ENCODE measurements at regions not wholly inside any gene's neighbourhood (a gene's known extent, or its start where the extent isn't known, plus 50 kb on each side); places are given as distances from the start of the nearest gene placed in this dataset.

DNA sequence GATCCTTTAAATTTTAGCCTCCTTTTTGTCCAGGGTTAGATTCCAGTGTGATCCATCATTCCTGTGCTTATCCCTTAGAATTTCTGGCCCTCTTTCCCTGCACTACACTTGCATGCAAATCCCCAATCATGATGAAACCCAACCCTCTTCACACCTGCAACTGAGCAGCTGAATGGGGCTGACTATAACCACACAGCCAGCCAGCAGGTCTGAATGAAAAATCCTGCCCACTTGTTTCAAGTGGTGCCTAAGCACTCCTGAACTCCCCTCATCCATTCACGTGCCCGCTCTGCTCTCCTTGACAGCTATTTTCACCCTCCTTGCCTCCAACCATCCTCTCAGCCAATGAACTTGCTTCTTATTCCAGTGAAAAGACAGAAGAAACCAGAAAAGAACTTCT is 80.5 kb upstream of the AFF3 start:
- TF ChIP-seq ZFX (IDR thresholded peaks at IDR 0.05) (no peak), CTCF (conservative IDR thresholded peaks at IDR 0.05) (no peak)

GRCh38 chr2:100218552-100218951 is 76.2 kb upstream of the AFF3 start:
- TF ChIP-seq CTCF (conservative IDR thresholded peaks at IDR 0.05) (no peak), ZFX (IDR thresholded peaks at IDR 0.05) (no peak)
- H3K27ac ChIP-seq: no peak overlapping the region

More for the DNA sequence above, 80.5 kb upstream of the AFF3 start:
- no peak overlapping the region for H3K27ac ChIP-seq

- TF ChIP-seq CTCF (conservative IDR thresholded peaks at IDR 0.05): no peak
- TF ChIP-seq ZFX (IDR thresholded peaks at IDR 0.05): no peak
- no peak overlapping the region for H3K27ac ChIP-seq
These were observed 74.9 kb upstream of the AFF3 start for GRCh38 chr2:100217323-100217722.

GRCh38 chr2:100216015-100216414 is 73.6 kb upstream of the AFF3 start:
- TF ChIP-seq CTCF (conservative IDR thresholded peaks at IDR 0.05): no peak
- no peak for TF ChIP-seq ZFX (IDR thresholded peaks at IDR 0.05)
- no peak overlapping the region for H3K27ac ChIP-seq

- TF ChIP-seq ZFX (IDR thresholded peaks at IDR 0.05) (no peak), CTCF (conservative IDR thresholded peaks at IDR 0.05) (no peak)
- no peak overlapping the region for H3K27ac ChIP-seq
These were observed 73.0 kb upstream of the AFF3 start for GRCh38 chr2:100215371-100215770.

- TF ChIP-seq CTCF (conservative IDR thresholded peaks at IDR 0.05) (no peak), ZFX (IDR thresholded peaks at IDR 0.05) (no peak)
These were observed 72.0 kb upstream of the AFF3 start for GRCh38 chr2:100214265-100214971.

DNA sequence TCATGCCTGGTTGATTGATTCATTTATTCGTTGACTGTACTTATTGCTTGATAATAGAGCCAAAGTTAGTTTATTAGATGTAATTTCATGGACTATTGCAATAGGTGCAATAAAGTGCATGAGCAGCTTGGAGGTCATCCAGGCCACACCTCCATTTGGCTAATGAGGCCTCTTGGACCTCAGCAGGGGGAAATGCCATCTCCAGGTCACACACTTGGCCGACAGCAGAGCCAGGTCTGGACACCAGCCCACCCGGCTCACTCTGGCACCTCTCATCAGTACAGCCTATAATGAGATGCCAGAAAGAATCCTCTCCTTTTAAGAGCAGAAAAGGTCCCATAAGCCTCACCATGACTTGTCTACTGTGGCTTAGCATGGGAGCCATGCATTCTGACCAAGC is 71.2 kb upstream of the AFF3 start:
- TF ChIP-seq CTCF (conservative IDR thresholded peaks at IDR 0.05): no peak
- no peak for TF ChIP-seq ZFX (IDR thresholded peaks at IDR 0.05)
- peak overlapping the region; percentile 20 for H3K27ac ChIP-seq

More at GRCh38 chr2:100214265-100214971, 72.0 kb upstream of the AFF3 start:
- H3K27ac ChIP-seq: peak overlapping the region; percentile 20

Data from C4-2B (cell line).